ENCODE measurements at regions not wholly inside any gene's neighbourhood (a gene's known extent, or its start where the extent isn't known, plus 50 kb on each side); places are given as distances from the start of the nearest gene placed in this dataset.

GRCh38 chr12:75917715-75918114 lies 113.9 kb downstream of the PHLDA1 start:
- no peaks in the 10 kb centered on the region for H3K36me3 ChIP-seq (ENCODE audit: insufficient read depth, low read length)
- H3K27ac Mint-ChIP-seq: no peak overlapping the region
- DNase-seq: no peak
- H3K4me1 Mint-ChIP-seq: peaks cover 0 to 7% (median 4%) of the 10 kb centered on the region in 4 donors
- no peak overlapping the region for H3K27ac ChIP-seq (ENCODE audit: low read depth, low read length)
- no peaks in the 10 kb centered on the region for H3K9me3 ChIP-seq (ENCODE audit: control insufficient read depth in 1 of 2, low read length in 2 of 2)
- H3K27me3 Mint-ChIP-seq: no peaks in the 10 kb centered on the region
- peaks cover 7% of the 10 kb centered on the region for H3K4me1 ChIP-seq (ENCODE audit: insufficient read depth, low read length)
- no peaks in the 10 kb centered on the region for H3K36me3 Mint-ChIP-seq
- no peak overlapping the region for H3K4me3 Mint-ChIP-seq
- intact Hi-C loops (cut with micrococcal nuclease): no loop called here
- POLR2A ChIA-PET (ENCODE audit: partially characterized antibody): interaction anchor here (0.9 kb wide), 1 partner anchor 113 kb away, joined by 3 read pairs; no protein-coding TSS in a partner anchor
- H3K9me3 Mint-ChIP-seq: peaks cover 0 to 2% (median 0%) of the 10 kb centered on the region in 8 donors
- CTCF ChIA-PET (ENCODE audit: partially characterized antibody): interaction anchor here (1.2 kb wide), 1 partner anchor 115 kb away, joined by 3 read pairs; no protein-coding TSS in a partner anchor
- H3K27me3 ChIP-seq (ENCODE audit: insufficient read depth, low read length): no peaks in the 10 kb centered on the region
- no peak overlapping the region for H3K4me3 ChIP-seq (ENCODE audit: low read length in 2 of 2)

- Mint-ChIP-seq H3K4me3 (no peak overlapping the region), H3K4me1 (peaks cover 0 to 7% (median 4%) of the 10 kb centered on the region in 4 donors), H3K36me3 (no peaks in the 10 kb centered on the region), H3K27ac (no peak overlapping the region), H3K27me3 (no peaks in the 10 kb centered on the region), H3K9me3 (peaks cover 0 to 2% (median 0%) of the 10 kb centered on the region in 8 donors)
- intact Hi-C loops (cut with micrococcal nuclease): no loop called here
- no peaks in the 10 kb centered on the region for H3K36me3 ChIP-seq (ENCODE audit: insufficient read depth, low read length)
- CTCF ChIA-PET (ENCODE audit: partially characterized antibody): interaction anchor here (1.2 kb wide), 1 partner anchor 116 kb away, joined by 3 read pairs; no protein-coding TSS in a partner anchor
- DNase-seq: no peak
- H3K9me3 ChIP-seq (ENCODE audit: control insufficient read depth in 1 of 2, low read length in 2 of 2): no peaks in the 10 kb centered on the region
- no peak overlapping the region for H3K27ac ChIP-seq (ENCODE audit: low read depth, low read length)
- H3K4me3 ChIP-seq (ENCODE audit: low read length in 2 of 2): no peak overlapping the region
- H3K27me3 ChIP-seq (ENCODE audit: insufficient read depth, low read length): no peaks in the 10 kb centered on the region
- peaks cover 7% of the 10 kb centered on the region for H3K4me1 ChIP-seq (ENCODE audit: insufficient read depth, low read length)
- POLR2A ChIA-PET (ENCODE audit: partially characterized antibody): no interaction called here
Observed at GRCh38 chr12:75917083-75917482, 114.5 kb downstream of the PHLDA1 start.

- Histone ChIP-seq H3K27me3 (ENCODE audit: insufficient read depth, low read length) (no peaks in the 10 kb centered on the region), H3K36me3 (ENCODE audit: insufficient read depth, low read length) (no peaks in the 10 kb centered on the region), H3K27ac (ENCODE audit: low read depth, low read length) (no peak overlapping the region), H3K4me3 (ENCODE audit: low read length in 2 of 2) (no peak overlapping the region), H3K9me3 (ENCODE audit: control insufficient read depth in 1 of 2, low read length in 2 of 2) (no peaks in the 10 kb centered on the region), H3K4me1 (ENCODE audit: insufficient read depth, low read length) (peaks cover 7% of the 10 kb centered on the region)
- intact Hi-C loops (cut with micrococcal nuclease): no loop called here
- Mint-ChIP-seq H3K4me3 (no peak overlapping the region), H3K27ac (peak overlapping the region in 1 of 7 donors; percentile 55), H3K27me3 (no peaks in the 10 kb centered on the region), H3K36me3 (no peaks in the 10 kb centered on the region), H3K9me3 (no peaks in the 10 kb centered on the region), H3K4me1 (peaks cover 0 to 7% (median 4%) of the 10 kb centered on the region in 4 donors)
- no peak for DNase-seq
- CTCF ChIA-PET (ENCODE audit: partially characterized antibody): no interaction called here
- POLR2A ChIA-PET (ENCODE audit: partially characterized antibody): no interaction called here
Observed at GRCh38 chr12:75913502-75914351, 117.8 kb downstream of the PHLDA1 start.

- Histone ChIP-seq H3K9me3 (ENCODE audit: control insufficient read depth in 1 of 2, low read length in 2 of 2) (no peaks in the 10 kb centered on the region), H3K4me1 (ENCODE audit: insufficient read depth, low read length) (no peaks in the 10 kb centered on the region), H3K27me3 (ENCODE audit: insufficient read depth, low read length) (no peaks in the 10 kb centered on the region), H3K36me3 (ENCODE audit: insufficient read depth, low read length) (no peaks in the 10 kb centered on the region), H3K4me3 (ENCODE audit: low read length in 2 of 2) (no peak overlapping the region), H3K27ac (ENCODE audit: low read depth, low read length) (no peak overlapping the region)
- Mint-ChIP-seq H3K4me3 (no peak overlapping the region), H3K4me1 (peaks cover 0 to 2% (median 0%) of the 10 kb centered on the region in 4 donors), H3K36me3 (no peaks in the 10 kb centered on the region), H3K9me3 (no peaks in the 10 kb centered on the region), H3K27ac (peak overlapping the region in 3 of 7 donors; percentile 16 to 59 (median 36)), H3K27me3 (no peaks in the 10 kb centered on the region)
- intact Hi-C loops (cut with micrococcal nuclease): no loop called here
- CTCF ChIA-PET (ENCODE audit: partially characterized antibody): no interaction called here
- no peak for DNase-seq
- POLR2A ChIA-PET (ENCODE audit: partially characterized antibody): no interaction called here
Observed at GRCh38 chr12:75909714-75910656, 121.6 kb downstream of the PHLDA1 start.

GRCh38 chr12:75908961-75909605 lies 122.5 kb downstream of the PHLDA1 start:
- H3K9me3 ChIP-seq (ENCODE audit: control insufficient read depth in 1 of 2, low read length in 2 of 2): no peaks in the 10 kb centered on the region
- no peak overlapping the region for H3K27ac Mint-ChIP-seq
- no peak for DNase-seq
- no peak overlapping the region for H3K27ac ChIP-seq (ENCODE audit: low read depth, low read length)
- H3K4me1 Mint-ChIP-seq: peaks cover 0 to 2% (median 0%) of the 10 kb centered on the region in 4 donors
- ChIA-PET POLR2A (ENCODE audit: partially characterized antibody) (no interaction called here), CTCF (ENCODE audit: partially characterized antibody) (no interaction called here)
- H3K4me3 ChIP-seq (ENCODE audit: low read length in 2 of 2): no peak overlapping the region
- H3K36me3 ChIP-seq (ENCODE audit: insufficient read depth, low read length): no peaks in the 10 kb centered on the region
- H3K27me3 Mint-ChIP-seq: no peaks in the 10 kb centered on the region
- intact Hi-C loops (cut with micrococcal nuclease): no loop called here
- no peaks in the 10 kb centered on the region for H3K36me3 Mint-ChIP-seq
- no peaks in the 10 kb centered on the region for H3K4me1 ChIP-seq (ENCODE audit: insufficient read depth, low read length)
- H3K27me3 ChIP-seq (ENCODE audit: insufficient read depth, low read length): no peaks in the 10 kb centered on the region
- no peak overlapping the region for H3K4me3 Mint-ChIP-seq
- H3K9me3 Mint-ChIP-seq: no peaks in the 10 kb centered on the region

- H3K27ac ChIP-seq (ENCODE audit: low read depth, low read length): no peak overlapping the region
- H3K27me3 ChIP-seq (ENCODE audit: insufficient read depth, low read length): no peaks in the 10 kb centered on the region
- intact Hi-C loops (cut with micrococcal nuclease): no loop called here
- POLR2A ChIA-PET (ENCODE audit: partially characterized antibody): no interaction called here
- no peaks in the 10 kb centered on the region for H3K36me3 ChIP-seq (ENCODE audit: insufficient read depth, low read length)
- DNase-seq: no peak
- H3K36me3 Mint-ChIP-seq: no peaks in the 10 kb centered on the region
- H3K4me3 Mint-ChIP-seq: no peak overlapping the region
- H3K4me1 ChIP-seq (ENCODE audit: insufficient read depth, low read length): no peaks in the 10 kb centered on the region
- H3K27me3 Mint-ChIP-seq: no peaks in the 10 kb centered on the region
- H3K4me3 ChIP-seq (ENCODE audit: low read length in 2 of 2): no peak overlapping the region
- H3K27ac Mint-ChIP-seq: no peak overlapping the region
- no peaks in the 10 kb centered on the region for H3K9me3 Mint-ChIP-seq
- CTCF ChIA-PET (ENCODE audit: partially characterized antibody): no interaction called here
- H3K9me3 ChIP-seq (ENCODE audit: control insufficient read depth in 1 of 2, low read length in 2 of 2): no peaks in the 10 kb centered on the region
- no peaks in the 10 kb centered on the region for H3K4me1 Mint-ChIP-seq
Observed at GRCh38 chr12:75905922-75906321, 125.7 kb downstream of the PHLDA1 start.

- intact Hi-C loops (cut with micrococcal nuclease): no loop called here
- Mint-ChIP-seq H3K27me3 (peaks cover 0 to 3% of the 10 kb centered on the region in 2 donors), H3K36me3 (no peaks in the 10 kb centered on the region), H3K27ac (no peak overlapping the region), H3K9me3 (no peaks in the 10 kb centered on the region), H3K4me1 (no peaks in the 10 kb centered on the region), H3K4me3 (no peak overlapping the region)
- Histone ChIP-seq H3K27ac (ENCODE audit: low read depth, low read length) (no peak overlapping the region), H3K4me1 (ENCODE audit: insufficient read depth, low read length) (no peaks in the 10 kb centered on the region), H3K9me3 (ENCODE audit: control insufficient read depth in 1 of 2, low read length in 2 of 2) (no peaks in the 10 kb centered on the region), H3K36me3 (ENCODE audit: insufficient read depth, low read length) (no peaks in the 10 kb centered on the region), H3K4me3 (ENCODE audit: low read length in 2 of 2) (no peak overlapping the region), H3K27me3 (ENCODE audit: insufficient read depth, low read length) (no peaks in the 10 kb centered on the region)
- CTCF ChIA-PET (ENCODE audit: partially characterized antibody): no interaction called here
- POLR2A ChIA-PET (ENCODE audit: partially characterized antibody): no interaction called here
- DNase-seq: no peak
Observed at GRCh38 chr12:75900781-75901254, 130.8 kb downstream of the PHLDA1 start.
